HG03457 (cell line): ENCODE measurements at regions not wholly inside any gene's neighbourhood (a gene's known extent, or its start where the extent isn't known, plus 50 kb on each side); places are given as distances from the start of the nearest gene placed in this dataset.
"Not testable (repeated sequence)": the region's sequence is repeated elsewhere in the genome, so short reads cannot be mapped to it uniquely, and the experiment has no call there.

Source experiments
- ATAC-seq: cut with Tn5 transposase; IDR thresholded peaks from one replicate; pipeline ENCODE4 v1.9.1; 2021; ENCODE audit warnings: moderate number of reproducible peaks; ENCODE audit not compliant: unreplicated experiment

DNA sequence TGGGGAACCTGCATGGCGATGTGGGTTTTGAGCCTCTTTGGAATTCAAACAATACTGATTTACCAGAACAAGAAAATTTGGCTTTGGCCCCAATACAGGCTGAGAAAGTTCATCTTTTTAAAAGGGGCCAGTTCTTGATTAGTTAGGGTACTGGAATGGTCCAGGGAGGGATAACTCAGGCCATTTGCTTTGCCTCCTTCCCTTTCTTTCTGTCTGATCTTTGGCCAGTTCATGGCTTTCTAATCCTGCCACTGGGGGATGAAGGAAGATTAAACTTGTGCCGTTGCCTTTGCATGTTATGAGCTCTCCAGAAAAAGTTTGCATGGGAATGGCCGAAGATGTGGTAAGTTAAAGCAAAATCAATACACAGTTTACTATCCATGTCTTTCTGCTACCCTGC, 78.4 kb downstream of the ADAMTS15 start:
- no peak for ATAC-seq

DNA sequence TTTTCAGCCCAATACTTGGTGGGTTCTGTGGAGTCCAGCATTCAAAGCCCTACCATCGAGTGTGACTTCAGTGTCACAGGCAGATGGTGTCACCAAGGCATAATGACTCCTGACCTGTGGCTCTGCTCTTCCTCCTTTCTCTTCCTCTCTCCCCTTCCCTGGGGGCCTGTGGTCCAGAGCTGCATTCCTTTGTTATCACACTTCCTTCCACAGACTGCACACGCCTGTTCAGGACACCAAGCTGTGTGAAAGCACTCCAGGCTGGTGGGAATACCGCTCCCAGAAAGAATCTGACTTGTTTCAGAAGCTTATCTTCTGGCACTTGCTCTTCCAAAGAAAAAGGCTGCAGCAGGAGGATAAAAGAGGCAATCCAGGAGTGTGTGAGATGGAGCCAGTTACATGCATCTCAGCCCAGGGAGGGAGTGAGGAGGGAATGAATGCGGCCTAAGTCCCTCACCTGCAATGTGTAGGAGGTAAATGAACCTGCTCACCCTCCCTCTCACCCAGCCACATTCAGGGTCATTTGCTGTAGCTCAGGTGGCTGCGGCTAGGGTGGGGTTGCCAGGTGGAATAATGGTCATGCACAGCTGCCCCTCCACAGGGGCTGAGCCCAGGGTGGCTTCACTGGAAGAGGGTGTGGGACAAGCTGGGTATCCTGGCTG, 79.3 kb downstream of the ADAMTS15 start:
- no peak for ATAC-seq

DNA sequence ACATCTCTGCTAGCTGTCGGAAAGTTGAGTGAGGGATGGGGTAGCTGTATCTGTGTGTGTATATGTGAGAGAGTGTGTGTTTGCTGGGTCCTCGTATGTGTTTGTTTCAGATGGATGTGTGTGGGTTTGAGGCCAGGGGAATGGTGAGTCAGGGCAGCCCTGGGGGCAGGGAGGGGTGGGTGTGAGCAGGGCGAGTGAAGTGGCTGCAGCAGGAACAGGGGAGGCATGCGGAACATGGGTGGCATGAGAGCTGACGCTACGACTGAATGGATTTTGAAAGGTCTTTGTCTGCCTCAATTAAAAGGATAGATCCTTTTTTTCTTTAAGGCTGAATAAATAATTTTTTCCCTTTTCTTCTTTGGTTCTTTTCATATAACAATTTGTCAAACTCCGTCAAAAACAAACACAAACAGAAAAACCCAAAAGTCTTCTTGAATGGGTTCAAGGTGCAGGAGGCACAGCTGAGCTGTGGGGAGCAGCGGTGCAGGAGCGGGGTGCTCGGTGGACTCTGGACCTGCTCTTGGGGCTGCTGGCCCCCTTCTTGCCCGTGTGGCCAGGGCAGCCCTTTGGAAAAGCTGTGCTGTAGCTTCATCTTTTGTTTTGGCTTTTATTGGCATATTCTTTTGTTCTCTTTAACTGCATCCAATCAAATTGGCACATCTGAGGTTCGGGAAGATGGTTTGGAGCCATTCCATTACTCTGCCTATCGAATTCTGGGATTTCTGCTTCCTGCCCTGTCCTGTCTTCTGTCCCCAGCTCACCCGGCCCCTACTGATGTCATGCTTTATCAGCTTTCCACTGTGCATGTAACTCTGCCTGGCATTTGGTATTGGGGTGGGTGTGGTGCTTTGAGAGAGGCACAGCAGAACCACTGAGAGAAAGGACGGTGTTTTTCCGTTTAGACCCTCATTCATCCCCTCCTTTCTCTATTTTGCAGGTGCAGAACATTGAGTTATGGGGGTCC, 80.1 kb downstream of the ADAMTS15 start:
- no peak for ATAC-seq

DNA sequence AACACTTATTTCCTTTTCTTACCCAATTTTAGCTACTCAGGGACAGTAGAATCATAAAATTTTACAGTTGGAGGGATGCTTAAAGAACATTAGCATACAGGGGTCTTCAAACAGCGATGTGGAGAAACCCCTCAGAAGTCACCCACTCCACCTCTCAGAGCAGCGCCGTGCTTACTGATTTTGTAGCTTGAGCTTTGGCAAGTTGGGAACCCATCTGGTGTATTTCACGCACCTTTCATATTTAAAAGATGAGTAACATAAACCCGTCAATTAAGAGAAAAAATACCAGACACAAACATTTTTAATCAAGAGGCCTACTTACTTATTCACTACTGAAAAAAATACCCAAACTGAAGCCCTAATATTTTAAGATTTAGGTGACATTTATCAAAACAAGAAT, 80.9 kb downstream of the ADAMTS15 start:
- ATAC-seq: no peak

DNA sequence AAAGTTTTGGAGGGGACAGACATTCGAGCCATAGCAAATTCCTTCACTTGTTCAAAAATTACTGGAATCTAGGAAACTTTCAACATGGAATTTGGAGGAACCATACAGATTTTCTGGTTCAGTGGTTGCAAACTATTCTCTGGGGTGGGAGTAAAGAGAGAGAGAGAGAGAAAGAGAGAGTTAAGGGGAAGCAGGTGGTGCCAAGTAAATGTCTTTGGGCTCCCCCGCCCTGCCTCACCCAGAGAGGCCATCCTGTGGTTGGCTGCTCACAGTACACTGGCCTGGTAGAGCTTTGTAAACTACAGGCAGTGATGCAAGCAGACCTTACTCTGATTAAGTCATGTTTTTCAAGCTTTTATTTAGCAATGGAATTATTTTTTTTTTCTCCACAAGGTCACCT, 82.6 kb downstream of the ADAMTS15 start:
- ATAC-seq: no peak

DNA sequence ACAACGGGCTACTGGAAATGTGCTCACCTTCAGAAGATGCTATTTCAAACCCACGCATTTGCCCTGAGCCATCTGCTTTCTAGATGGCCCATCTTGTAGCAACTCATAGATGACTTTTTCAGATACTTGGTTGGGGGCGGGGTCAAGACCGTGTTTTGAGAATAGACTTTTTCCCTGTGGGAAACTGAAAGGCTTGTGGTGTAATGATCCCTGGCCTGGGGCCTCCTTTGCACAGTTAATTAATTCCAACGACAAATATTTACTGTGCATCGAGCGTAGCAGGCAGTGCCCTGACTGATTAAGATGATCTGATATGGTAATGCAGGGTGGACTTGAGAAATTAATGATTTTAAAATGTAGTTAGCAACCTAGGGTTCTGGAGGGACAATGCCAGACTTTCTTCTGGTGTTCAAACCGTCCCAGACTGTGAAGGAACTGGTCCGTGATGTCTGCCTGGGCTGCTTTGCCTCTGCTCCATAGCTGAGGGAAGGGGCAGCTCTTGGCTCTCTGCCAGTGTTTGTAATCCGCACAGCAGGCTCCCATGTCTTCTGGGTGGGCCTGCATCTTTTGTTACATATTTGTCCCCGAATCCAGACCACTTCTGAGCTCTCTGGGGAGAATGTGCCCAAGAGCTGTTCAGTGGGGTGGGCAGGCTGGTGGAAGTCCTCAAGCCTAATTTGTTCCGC, 84.8 kb downstream of the ADAMTS15 start:
- no peak for ATAC-seq

DNA sequence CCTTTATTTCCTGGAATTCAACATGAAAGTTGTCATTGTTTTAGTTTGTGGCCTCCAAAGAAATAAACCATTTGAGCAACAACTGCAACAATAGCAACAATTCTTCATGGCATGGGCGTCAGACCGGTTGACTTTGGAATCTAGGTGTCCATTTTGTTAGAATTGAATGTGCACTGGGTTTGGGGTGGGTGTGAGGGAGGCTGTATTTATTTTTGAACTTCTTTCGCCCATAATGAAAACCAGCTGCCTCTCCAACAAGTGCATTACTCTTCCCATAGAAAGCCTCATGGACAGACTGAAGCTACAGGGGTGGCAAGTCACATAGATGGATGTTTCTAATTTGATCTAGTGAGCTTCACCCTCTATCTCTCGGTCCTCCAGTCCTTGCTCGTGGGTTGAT, 85.4 kb downstream of the ADAMTS15 start:
- ATAC-seq: no peak

DNA sequence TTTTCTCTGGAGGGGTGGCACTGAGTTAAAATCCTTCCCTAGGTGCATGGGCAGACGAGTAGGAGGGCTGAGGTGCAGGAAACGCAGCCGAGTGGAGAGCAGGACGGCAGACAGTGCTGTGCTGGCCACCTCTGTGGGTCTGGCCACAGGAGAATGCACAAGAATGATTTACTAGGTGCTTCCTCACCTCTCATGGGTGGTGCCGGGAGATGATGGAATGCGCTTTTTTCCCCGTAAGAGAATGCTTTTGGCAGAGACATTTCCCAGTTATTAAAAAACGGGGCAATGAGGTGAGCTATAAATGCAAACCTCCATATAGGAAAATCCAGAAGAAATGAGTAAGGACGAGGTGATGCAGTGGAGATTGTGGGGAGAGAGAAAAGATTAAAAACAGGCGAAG, 86.1 kb downstream of the ADAMTS15 start:
- ATAC-seq: no peak

DNA sequence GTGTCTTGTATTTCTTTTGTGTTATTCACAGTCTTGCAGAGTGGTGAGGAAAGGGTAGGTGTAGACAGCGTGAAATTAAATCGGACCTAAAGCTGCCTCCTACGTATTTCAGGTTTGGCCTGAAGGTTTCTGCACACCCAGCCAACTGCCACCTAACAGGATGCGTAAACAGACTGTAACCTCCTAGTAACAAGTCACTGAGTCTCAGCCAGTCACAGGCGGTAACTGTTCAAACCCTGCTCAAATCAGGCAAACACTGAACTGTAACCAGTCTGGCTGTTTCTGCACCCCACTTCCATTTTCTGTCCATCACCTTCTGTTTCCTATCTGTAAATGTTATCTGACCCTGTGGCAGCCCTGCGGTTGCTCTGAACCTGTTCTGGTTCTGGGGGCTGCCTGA, 87.1 kb downstream of the ADAMTS15 start:
- no peak for ATAC-seq

DNA sequence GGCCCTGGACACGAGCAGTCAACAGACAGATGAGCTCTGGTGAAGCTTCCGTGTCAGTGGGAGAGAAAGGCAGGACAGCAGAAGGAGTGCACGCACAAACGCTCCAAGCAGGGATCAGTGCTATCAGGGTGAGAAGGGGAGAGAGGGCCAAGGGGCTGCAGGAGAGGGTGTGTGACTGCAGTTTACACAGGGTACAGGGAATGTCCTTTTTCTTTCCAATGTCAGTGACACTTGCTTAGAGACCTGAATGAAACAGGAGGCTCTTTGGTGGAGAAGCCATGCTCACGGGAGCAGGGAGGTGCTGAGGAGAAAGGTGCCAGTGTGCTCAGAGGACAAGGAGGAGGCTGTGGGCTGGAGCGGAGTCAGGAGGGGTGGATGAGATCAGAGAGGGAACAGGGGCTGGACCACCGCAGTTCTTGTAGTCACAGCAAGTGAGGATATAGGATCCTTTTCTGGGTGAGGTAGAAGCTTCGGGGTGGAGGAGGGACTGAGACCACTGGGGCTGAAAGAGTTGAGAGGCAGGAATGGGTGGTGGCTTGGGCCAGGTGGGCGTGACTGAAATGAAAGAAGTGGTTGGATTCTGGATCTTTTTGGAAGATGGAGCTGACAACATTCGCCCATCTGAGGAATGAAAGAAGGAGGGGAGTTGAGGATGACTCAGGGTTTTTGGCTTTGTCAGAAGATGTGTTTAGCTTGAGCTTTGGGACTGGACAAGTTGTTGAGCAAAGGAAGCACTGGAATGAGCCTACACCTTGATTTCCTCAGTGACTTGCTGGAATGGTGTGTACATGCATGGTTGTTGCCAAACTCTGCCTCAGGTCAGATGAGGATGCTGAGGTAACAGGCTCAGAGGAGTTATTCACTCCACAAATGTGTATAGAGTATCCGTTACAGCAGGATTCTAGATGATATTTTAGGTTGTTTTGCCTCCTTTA, 87.9 kb downstream of the ADAMTS15 start:
- no peak for ATAC-seq

DNA sequence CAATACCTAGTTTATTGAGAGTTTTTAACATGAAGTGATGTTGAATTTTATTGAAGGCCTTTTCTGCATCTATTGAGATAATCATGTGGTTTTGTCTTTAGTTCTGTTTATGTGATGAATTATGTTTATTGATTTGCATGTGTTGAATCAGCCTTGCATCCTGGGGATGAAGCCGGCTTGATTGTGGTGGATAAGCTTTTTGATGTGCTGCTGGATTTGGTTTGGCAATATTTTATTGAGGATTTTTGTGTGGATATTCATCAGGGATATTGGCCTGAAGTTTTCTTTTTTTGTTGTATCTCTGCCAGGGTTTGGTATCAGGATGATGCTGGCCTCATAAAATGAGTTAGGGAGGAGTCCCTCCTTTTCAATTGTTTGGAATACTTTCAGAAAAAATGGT, 91.2 kb downstream of the ADAMTS15 start:
- not testable (repeated sequence) for ATAC-seq

DNA sequence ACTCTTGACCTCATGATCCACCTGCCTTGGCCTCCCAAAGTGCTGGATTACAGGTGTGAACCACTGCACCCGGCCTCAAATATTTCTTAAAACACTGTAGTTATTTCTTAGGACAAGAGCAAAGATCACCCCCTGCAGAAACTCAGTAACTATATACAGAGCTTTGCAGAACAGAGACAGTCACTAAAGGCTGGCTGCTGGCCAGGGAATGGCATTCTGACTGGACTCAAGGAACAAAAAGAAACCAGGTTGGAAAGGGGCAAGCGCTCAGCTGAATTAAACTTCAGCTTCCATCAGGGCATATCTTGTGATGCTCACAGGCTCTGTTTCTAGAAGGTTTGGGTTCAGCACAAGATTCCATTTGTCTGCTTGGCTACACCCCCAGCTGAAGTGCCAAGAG, 95.8 kb downstream of the ADAMTS15 start:
- ATAC-seq: no peak

DNA sequence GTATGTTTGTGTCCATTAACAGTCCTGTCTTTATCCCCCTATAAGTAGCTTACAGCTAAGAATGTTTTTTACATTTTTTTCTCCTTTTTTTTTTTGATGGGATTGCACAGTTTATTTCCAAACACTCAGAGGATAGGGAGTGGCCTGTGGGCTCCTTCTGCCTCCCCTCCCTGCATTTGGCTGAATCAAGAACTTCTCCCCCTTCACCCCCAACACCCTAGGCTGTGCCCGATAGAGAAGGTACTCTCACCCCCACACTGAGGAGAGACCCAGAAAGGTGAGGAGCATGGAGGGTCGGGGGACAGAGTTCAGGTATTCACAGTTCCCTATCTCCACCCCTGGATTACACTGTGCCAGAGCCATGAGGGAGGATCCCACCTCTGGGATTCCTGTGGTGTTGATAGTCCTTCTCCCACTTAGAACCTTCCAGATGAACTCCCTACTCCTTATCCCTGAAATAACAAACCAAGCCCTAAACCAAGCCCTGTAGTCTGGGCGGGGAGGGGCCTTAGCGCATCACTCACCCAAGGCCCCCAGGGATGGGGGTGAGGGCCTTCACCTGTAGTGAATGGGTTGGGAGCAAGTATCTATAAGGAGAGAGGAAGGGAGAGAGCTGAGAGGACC, 97.1 kb downstream of the ADAMTS15 start:
- no peak for ATAC-seq

DNA sequence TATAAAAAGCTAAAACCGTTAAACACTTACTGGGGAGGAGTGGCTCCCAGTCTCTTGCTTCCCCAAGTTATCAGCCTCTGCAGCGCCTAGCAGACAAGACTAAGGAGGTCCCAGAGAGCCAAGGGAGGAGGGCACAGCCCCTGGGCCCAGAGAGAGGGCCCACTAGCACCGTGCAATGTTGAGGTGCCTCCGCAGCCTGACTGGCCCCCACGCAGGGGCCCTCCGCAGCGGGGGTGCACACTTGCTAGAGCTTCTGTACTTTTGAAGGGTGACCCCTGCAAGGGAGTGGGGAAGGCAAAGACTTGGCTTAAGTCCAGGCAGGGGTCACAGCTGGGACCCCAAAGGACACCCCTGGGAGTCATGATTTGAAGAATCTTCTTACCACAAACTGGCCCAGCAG, 98.0 kb downstream of the ADAMTS15 start:
- no peak for ATAC-seq

DNA sequence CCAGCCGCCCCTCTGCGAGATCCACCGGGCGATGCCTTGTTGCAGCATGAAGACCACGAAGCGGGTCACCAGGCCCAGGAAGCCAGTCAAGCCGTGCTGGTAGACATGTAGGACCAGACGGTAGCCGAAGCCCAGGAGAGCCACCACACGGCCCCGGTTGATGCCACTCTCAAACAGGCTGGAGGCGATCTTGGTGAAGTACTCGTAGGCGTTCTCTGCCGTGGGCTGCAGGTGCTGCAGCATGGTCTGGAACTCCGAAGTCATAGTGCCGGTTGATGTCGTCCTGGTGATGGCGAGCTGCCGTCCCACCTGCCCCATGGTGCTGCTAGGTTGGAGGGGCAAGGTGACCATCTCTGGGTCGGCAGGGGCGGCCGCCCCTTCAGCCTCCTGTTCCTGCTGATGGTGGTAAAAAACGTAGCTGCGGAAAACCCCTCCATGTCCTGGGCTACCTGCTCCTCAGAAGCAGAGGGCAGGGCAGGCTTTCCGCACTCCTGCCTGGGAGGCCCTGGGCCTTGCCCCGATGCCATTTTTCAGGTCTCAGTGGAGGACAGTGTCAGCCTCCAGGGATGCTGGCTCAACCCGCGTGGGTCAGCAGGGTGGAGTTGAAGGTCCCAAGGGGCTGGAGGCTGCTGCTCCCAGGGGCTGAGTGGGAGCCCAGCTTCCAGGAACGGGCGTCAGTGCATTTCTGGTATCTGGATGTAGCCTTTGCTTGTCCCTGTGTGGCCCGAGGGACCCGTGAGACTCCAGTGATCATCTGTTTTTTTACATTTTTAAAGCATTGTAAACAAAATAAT, 98.7 kb downstream of the ADAMTS15 start:
- no peak for ATAC-seq

DNA sequence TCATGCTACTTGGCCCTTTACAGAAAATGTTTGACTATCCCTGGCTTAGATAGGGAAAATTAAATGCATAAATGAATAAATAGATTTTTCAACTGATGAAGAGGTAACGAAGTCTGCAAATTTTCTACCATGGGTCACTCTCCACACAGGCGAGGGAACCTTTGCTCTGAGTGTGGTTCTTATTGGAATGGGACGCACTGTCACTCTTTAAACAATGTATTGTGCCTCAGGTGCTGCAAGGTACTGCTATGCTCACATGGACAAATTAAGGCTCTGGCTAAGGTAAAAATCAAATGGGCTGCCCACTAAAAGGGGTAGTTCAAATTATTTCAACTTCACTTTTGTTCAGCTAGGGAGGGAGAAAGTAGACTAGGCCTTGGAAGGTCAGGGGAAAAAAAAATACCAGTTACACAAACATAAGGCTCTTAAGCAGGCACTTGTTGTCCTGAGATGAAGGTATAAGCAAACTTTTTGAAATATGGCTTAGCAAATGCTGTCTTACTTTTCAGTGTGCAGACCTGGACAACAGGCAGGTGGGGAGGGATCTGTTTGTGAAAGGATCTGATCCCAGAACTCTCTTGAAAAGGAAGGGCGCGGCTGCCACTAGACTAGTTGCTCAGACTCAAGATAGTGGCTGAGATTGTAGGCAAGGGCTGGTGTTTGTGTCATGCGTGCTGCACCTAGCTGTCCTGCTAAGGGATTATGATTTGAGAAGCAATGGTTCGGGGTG, 99.5 kb downstream of the ADAMTS15 start:
- no peak for ATAC-seq

DNA sequence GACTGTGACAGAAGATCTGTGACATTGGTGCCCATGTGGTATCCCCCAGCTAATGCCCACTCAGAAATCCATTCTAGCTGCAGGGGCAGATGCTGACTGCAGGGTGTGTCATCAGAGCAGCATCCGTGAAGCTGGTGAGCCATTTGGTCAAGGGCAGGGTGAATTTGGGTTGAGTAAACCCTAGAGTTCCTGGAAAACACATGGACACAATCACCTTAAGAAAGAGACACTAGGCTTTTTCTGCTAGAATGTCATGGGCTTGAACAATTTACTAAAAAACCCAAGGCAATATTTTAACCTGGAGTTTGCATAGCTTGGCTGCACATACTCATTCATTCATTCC, 100.0 kb downstream of the ADAMTS15 start:
- ATAC-seq: no peak

DNA sequence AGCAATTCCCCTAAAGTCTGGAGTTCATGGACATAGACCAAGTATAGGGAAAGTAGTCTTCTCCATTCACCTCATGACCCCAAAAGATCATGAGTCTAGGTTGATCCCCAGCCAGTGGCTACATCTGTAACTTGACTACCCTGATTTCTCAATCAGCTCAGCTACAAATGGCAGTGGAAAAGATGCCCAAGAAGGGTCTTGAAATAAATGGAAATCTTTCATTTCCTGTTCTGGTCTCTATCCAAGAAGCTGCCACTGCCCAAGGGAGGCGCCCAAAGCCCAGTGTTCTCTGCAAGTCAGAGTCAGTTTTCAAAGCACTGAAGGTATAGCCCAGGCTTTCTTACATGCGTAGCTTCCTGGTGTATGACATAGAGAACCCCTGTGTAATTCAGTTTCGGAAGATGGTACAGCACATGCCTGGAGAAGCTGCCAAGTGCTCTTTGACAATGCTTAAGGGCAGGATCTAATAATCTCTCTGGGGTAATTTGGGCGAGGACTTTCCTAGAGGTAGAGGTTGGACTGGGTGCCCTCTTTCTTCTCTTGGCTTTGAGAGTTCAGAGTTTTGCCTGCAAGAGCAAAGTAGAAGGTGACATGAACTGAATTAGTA, 101.1 kb downstream of the ADAMTS15 start:
- ATAC-seq: no peak
